IPS DF 6.9 (cell line): ENCODE measurements at regions not wholly inside any gene's neighbourhood (a gene's known extent, or its start where the extent isn't known, plus 50 kb on each side); places are given as distances from the start of the nearest gene placed in this dataset.

ENCODE experiments used
- DNase-seq: peaks from one replicate; pipeline ENCODE4 v3.0.0-alpha.2; 2013; ENCODE audit warnings: low read depth, low spot score
- H3K27ac ChIP-seq: one replicate; pipeline ENCODE4 v1.5.1; 2013; ENCODE audit warnings: low read length, control low read depth
- H3K27me3 ChIP-seq: 2 replicates; pipeline ENCODE4 v1.6.1; 2013; ENCODE audit warnings: mild to moderate bottlenecking, low read length; ENCODE audit not compliant: control insufficient read depth, insufficient read depth
- H3K36me3 ChIP-seq: 2 replicates; pipeline ENCODE4 v1.6.1; 2013; ENCODE audit warnings: low read length; ENCODE audit not compliant: control insufficient read depth, insufficient read depth
- H3K4me1 ChIP-seq: 2 replicates; pipeline ENCODE4 v1.6.1; 2013; ENCODE audit warnings: low read length; ENCODE audit not compliant: control insufficient read depth, insufficient read depth
- H3K4me3 ChIP-seq: 2 replicates; pipeline ENCODE4 v1.5.1; 2013; ENCODE audit warnings: mild to moderate bottlenecking, low read length
- H3K9me3 ChIP-seq: 2 replicates; pipeline ENCODE4 v1.6.1; 2013; ENCODE audit warnings: low read length, inconsistent platforms; ENCODE audit not compliant: control insufficient read depth, insufficient read depth
- WGBS: extraction: QIAGEN DNeasy Blood & Tissue Kit; methylation state at CpG from one replicate; pipeline ENCODE4 v1.1.7; 2013; ENCODE audit warnings: mixed read lengths, missing lambda C conversion rate; ENCODE audit not compliant: insufficient read length, insufficient coverage; 5-methylcytosine and 5-hydroxymethylcytosine counted together

- no peaks in the 10 kb centered on the region for H3K9me3 ChIP-seq
- no peak for DNase-seq
- no peak overlapping the region for H3K4me3 ChIP-seq
- H3K4me1 ChIP-seq = no peaks in the 10 kb centered on the region
- H3K27me3 ChIP-seq = no peaks in the 10 kb centered on the region
- no peak overlapping the region for H3K27ac ChIP-seq
- H3K36me3 ChIP-seq = no peaks in the 10 kb centered on the region
- no CpG with 5 or more reads among the region's 3 CpGs for WGBS
Measured at GRCh38 chr20:6942266-6942665, 174.8 kb downstream of the BMP2 start.

GRCh38 chr20:6944292-6944691 is 176.8 kb downstream of the BMP2 start:
- no peaks in the 10 kb centered on the region for H3K4me1 ChIP-seq
- no peak overlapping the region for H3K4me3 ChIP-seq
- H3K27ac ChIP-seq = no peak overlapping the region
- no peaks in the 10 kb centered on the region for H3K27me3 ChIP-seq
- H3K36me3 ChIP-seq = no peaks in the 10 kb centered on the region
- no peak for DNase-seq
- WGBS = no CpG with 5 or more reads among the region's 4 CpGs
- H3K9me3 ChIP-seq = no peaks in the 10 kb centered on the region

- DNase-seq = no peak
- no CpG with 5 or more reads among the region's 1 CpG for WGBS
- H3K27ac ChIP-seq = no peak overlapping the region
- no peaks in the 10 kb centered on the region for H3K4me1 ChIP-seq
- no peaks in the 10 kb centered on the region for H3K36me3 ChIP-seq
- no peak overlapping the region for H3K4me3 ChIP-seq
- H3K27me3 ChIP-seq = no peaks in the 10 kb centered on the region
- no peaks in the 10 kb centered on the region for H3K9me3 ChIP-seq
Measured at GRCh38 chr20:6953611-6954010, 186.1 kb downstream of the BMP2 start.

- Histone ChIP-seq H3K4me3 (no peak overlapping the region), H3K4me1 (no peaks in the 10 kb centered on the region), H3K36me3 (no peaks in the 10 kb centered on the region), H3K9me3 (no peaks in the 10 kb centered on the region), H3K27me3 (no peaks in the 10 kb centered on the region), H3K27ac (no peak overlapping the region)
- DNase-seq = no peak
- no CpG with 5 or more reads among the region's 2 CpGs for WGBS
Measured at GRCh38 chr20:6954219-6954618, 186.7 kb downstream of the BMP2 start.

- H3K4me3 ChIP-seq = no peak overlapping the region
- no peak overlapping the region for H3K27ac ChIP-seq
- WGBS = no CpG with 5 or more reads among the region's 2 CpGs
- no peaks in the 10 kb centered on the region for H3K36me3 ChIP-seq
- no peaks in the 10 kb centered on the region for H3K4me1 ChIP-seq
- DNase-seq = no peak
- H3K27me3 ChIP-seq = no peaks in the 10 kb centered on the region
- no peaks in the 10 kb centered on the region for H3K9me3 ChIP-seq
Measured at GRCh38 chr20:6956056-6956455, 188.6 kb downstream of the BMP2 start.

GRCh38 chr20:6956574-6956973 is 189.1 kb downstream of the BMP2 start:
- no peaks in the 10 kb centered on the region for H3K36me3 ChIP-seq
- no peak overlapping the region for H3K4me3 ChIP-seq
- H3K27me3 ChIP-seq = no peaks in the 10 kb centered on the region
- H3K4me1 ChIP-seq = no peaks in the 10 kb centered on the region
- no peak for DNase-seq
- no CpG with 5 or more reads among the region's 5 CpGs for WGBS
- H3K27ac ChIP-seq = no peak overlapping the region
- H3K9me3 ChIP-seq = no peaks in the 10 kb centered on the region

- no peaks in the 10 kb centered on the region for H3K9me3 ChIP-seq
- no peaks in the 10 kb centered on the region for H3K36me3 ChIP-seq
- no peaks in the 10 kb centered on the region for H3K27me3 ChIP-seq
- H3K4me3 ChIP-seq = no peak overlapping the region
- WGBS = no CpG with 5 or more reads among the region's 3 CpGs
- no peaks in the 10 kb centered on the region for H3K4me1 ChIP-seq
- no peak overlapping the region for H3K27ac ChIP-seq
- DNase-seq = no peak
Measured at GRCh38 chr20:6959900-6960312, 192.4 kb downstream of the BMP2 start.

- WGBS = no CpG with 5 or more reads among the region's 1 CpG
- no peaks in the 10 kb centered on the region for H3K9me3 ChIP-seq
- no peak overlapping the region for H3K4me3 ChIP-seq
- no peaks in the 10 kb centered on the region for H3K4me1 ChIP-seq
- H3K36me3 ChIP-seq = no peaks in the 10 kb centered on the region
- DNase-seq = no peak
- no peaks in the 10 kb centered on the region for H3K27me3 ChIP-seq
- H3K27ac ChIP-seq = no peak overlapping the region
Measured at GRCh38 chr20:6966721-6967120, 199.2 kb downstream of the BMP2 start.

- no CpG with 5 or more reads among the region's 1 CpG for WGBS
- Histone ChIP-seq H3K9me3 (no peaks in the 10 kb centered on the region), H3K4me3 (no peak overlapping the region), H3K27ac (no peak overlapping the region), H3K4me1 (no peaks in the 10 kb centered on the region), H3K27me3 (no peaks in the 10 kb centered on the region), H3K36me3 (no peaks in the 10 kb centered on the region)
- DNase-seq = no peak
Measured at GRCh38 chr20:6974838-6975237, 207.4 kb downstream of the BMP2 start.

- DNase-seq = no peak
- Histone ChIP-seq H3K9me3 (no peaks in the 10 kb centered on the region), H3K4me3 (no peak overlapping the region), H3K27ac (no peak overlapping the region), H3K4me1 (no peaks in the 10 kb centered on the region), H3K36me3 (no peaks in the 10 kb centered on the region), H3K27me3 (no peaks in the 10 kb centered on the region)
- no CpG with 5 or more reads among the region's 1 CpG for WGBS
Measured at GRCh38 chr20:6975311-6975710, 207.8 kb downstream of the BMP2 start.

GRCh38 chr20:6976106-6976900 is 208.8 kb downstream of the BMP2 start:
- H3K9me3 ChIP-seq = no peaks in the 10 kb centered on the region
- H3K4me1 ChIP-seq = no peaks in the 10 kb centered on the region
- H3K36me3 ChIP-seq = no peaks in the 10 kb centered on the region
- DNase-seq = no peak
- no CpG with 5 or more reads among the region's 3 CpGs for WGBS
- no peak overlapping the region for H3K4me3 ChIP-seq
- no peak overlapping the region for H3K27ac ChIP-seq
- H3K27me3 ChIP-seq = no peaks in the 10 kb centered on the region
